Activated naive CD4-positive, alpha-beta T cell treated with anti-CD3 and anti-CD28 coated beads for 36 hours (primary cell): ENCODE measurements at regions not wholly inside any gene's neighbourhood (a gene's known extent, or its start where the extent isn't known, plus 50 kb on each side); places are given as distances from the start of the nearest gene placed in this dataset.

ENCODE experiments used
- CTCF ChIA-PET: fragments of 350-600 bp; sonication (Branson Sonifier 250); formaldehyde crosslinking; loops from one replicate; lab custom pipeline; 2021; ENCODE audit warnings: antibody characterized with exemption; lab: Charles Lee
- DNase-seq: peaks from one replicate; pipeline ENCODE4 v3.0.0-alpha.2; 2020
- H3K27ac Mint-ChIP-seq: one replicate; pipeline ENCODE4 v1.8.0; 2021; ENCODE audit warnings: mild to moderate bottlenecking, mixed read lengths
- H3K27me3 Mint-ChIP-seq: one replicate; pipeline ENCODE4 v1.8.0; 2021; ENCODE audit warnings: low read depth, mixed read lengths
- H3K36me3 Mint-ChIP-seq: one replicate; pipeline ENCODE4 v1.8.0; 2021; ENCODE audit warnings: low read depth, mixed read lengths
- H3K4me1 Mint-ChIP-seq: one replicate; pipeline ENCODE4 v1.8.0; 2021; ENCODE audit warnings: low read depth, mixed read lengths
- H3K4me3 Mint-ChIP-seq: one replicate; pipeline ENCODE4 v1.8.0; 2021; ENCODE audit warnings: mild to moderate bottlenecking, moderate library complexity, mixed read lengths
- H3K9me3 Mint-ChIP-seq: one replicate; pipeline ENCODE4 v1.8.0; 2021; ENCODE audit warnings: mixed read lengths
- intact Hi-C: fragments of 100-400 bp; cut with micrococcal nuclease; formaldehyde crosslinking; loops from one replicate; pipeline ENCODE4 v1.15.1; 2023

- Mint-ChIP-seq H3K27me3 (peaks cover 29% of the 10 kb centered on the region), H3K4me1 (no peaks in the 10 kb centered on the region)
- CTCF ChIA-PET: no interaction called here
Measured at GRCh38 chr2:204445149-204445548, 100.1 kb upstream of the PARD3B start.

GRCh38 chr2:204447722-204448121, 97.6 kb upstream of the PARD3B start:
- peaks cover 9% of the 10 kb centered on the region for H3K9me3 Mint-ChIP-seq
- no peaks in the 10 kb centered on the region for H3K4me1 Mint-ChIP-seq
- H3K4me3 Mint-ChIP-seq: no peak overlapping the region
- CTCF ChIA-PET: no interaction called here
- H3K36me3 Mint-ChIP-seq: no peaks in the 10 kb centered on the region
- intact Hi-C loops: no loop called here
- H3K27me3 Mint-ChIP-seq: peaks cover 20% of the 10 kb centered on the region
- no peak overlapping the region for H3K27ac Mint-ChIP-seq
- no peak for DNase-seq

More at GRCh38 chr2:204445149-204445548, 100.1 kb upstream of the PARD3B start:
- no peak overlapping the region for H3K27ac Mint-ChIP-seq
- no peak for DNase-seq
- peaks cover 9% of the 10 kb centered on the region for H3K9me3 Mint-ChIP-seq
- intact Hi-C loops: no loop called here
- no peak overlapping the region for H3K4me3 Mint-ChIP-seq
- H3K36me3 Mint-ChIP-seq: no peaks in the 10 kb centered on the region

DNA sequence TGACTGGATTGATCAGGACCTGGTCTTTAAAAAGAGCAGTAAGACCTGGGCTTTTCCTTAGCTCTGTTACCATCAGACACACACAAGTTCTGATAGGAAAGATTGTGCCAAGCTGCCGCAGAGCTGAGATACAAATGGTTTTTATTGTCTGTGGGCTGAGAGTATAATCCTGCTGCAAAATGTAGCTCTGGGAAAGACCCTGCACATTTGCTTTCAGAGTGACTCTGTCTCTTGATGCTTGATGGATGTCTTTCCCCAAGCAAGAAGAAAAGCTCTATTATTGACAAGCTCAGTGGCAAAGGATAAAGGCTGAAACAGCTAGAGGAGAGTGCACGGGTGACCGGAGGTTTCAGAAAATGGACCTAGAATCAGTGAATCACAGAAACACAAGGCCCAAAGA, 95.3 kb upstream of the PARD3B start:
- no peak for DNase-seq
- Mint-ChIP-seq H3K27ac (no peak overlapping the region), H3K36me3 (no peaks in the 10 kb centered on the region), H3K27me3 (peaks cover 13% of the 10 kb centered on the region), H3K4me1 (no peaks in the 10 kb centered on the region), H3K9me3 (peaks cover 7% of the 10 kb centered on the region), H3K4me3 (no peak overlapping the region)
- CTCF ChIA-PET: no interaction called here
- intact Hi-C loops: no loop called here

- Mint-ChIP-seq H3K27ac (no peak overlapping the region), H3K4me1 (no peaks in the 10 kb centered on the region), H3K9me3 (no peaks in the 10 kb centered on the region), H3K4me3 (no peak overlapping the region), H3K36me3 (no peaks in the 10 kb centered on the region), H3K27me3 (peaks cover 5% of the 10 kb centered on the region)
- no peak for DNase-seq
- CTCF ChIA-PET: no interaction called here
- intact Hi-C loops: no loop called here
Measured at GRCh38 chr2:204451766-204452165, 93.5 kb upstream of the PARD3B start.

GRCh38 chr2:204452464-204453023, 92.7 kb upstream of the PARD3B start:
- no peak for DNase-seq
- CTCF ChIA-PET: no interaction called here
- Mint-ChIP-seq H3K27ac (no peak overlapping the region), H3K4me1 (no peaks in the 10 kb centered on the region), H3K4me3 (no peak overlapping the region), H3K36me3 (no peaks in the 10 kb centered on the region), H3K9me3 (no peaks in the 10 kb centered on the region), H3K27me3 (peaks cover 5% of the 10 kb centered on the region)
- intact Hi-C loops: no loop called here

- intact Hi-C loops: no loop called here
- Mint-ChIP-seq H3K36me3 (no peaks in the 10 kb centered on the region), H3K9me3 (no peaks in the 10 kb centered on the region), H3K27me3 (peaks cover 6% of the 10 kb centered on the region), H3K4me1 (no peaks in the 10 kb centered on the region), H3K27ac (no peak overlapping the region), H3K4me3 (no peak overlapping the region)
- CTCF ChIA-PET: no interaction called here
- DNase-seq: no peak
Measured at GRCh38 chr2:204453730-204454167, 91.5 kb upstream of the PARD3B start.

- no peaks in the 10 kb centered on the region for H3K9me3 Mint-ChIP-seq
- H3K4me1 Mint-ChIP-seq: no peaks in the 10 kb centered on the region
- H3K4me3 Mint-ChIP-seq: no peak overlapping the region
- intact Hi-C loops: no loop called here
- H3K27me3 Mint-ChIP-seq: peaks cover 1% of the 10 kb centered on the region
- H3K27ac Mint-ChIP-seq: no peak overlapping the region
- CTCF ChIA-PET: no interaction called here
- no peaks in the 10 kb centered on the region for H3K36me3 Mint-ChIP-seq
- no peak for DNase-seq
Measured at GRCh38 chr2:204454672-204455380, 90.4 kb upstream of the PARD3B start.

GRCh38 chr2:204468746-204469429, 76.4 kb upstream of the PARD3B start:
- H3K27me3 Mint-ChIP-seq: peaks cover 22% of the 10 kb centered on the region
- intact Hi-C loops: no loop called here
- no peak overlapping the region for H3K27ac Mint-ChIP-seq
- CTCF ChIA-PET: no interaction called here
- no peak overlapping the region for H3K4me3 Mint-ChIP-seq
- H3K4me1 Mint-ChIP-seq: no peaks in the 10 kb centered on the region
- DNase-seq: no peak
- no peaks in the 10 kb centered on the region for H3K9me3 Mint-ChIP-seq
- H3K36me3 Mint-ChIP-seq: no peaks in the 10 kb centered on the region

GRCh38 chr2:204470178-204470620, 75.1 kb upstream of the PARD3B start:
- intact Hi-C loops: no loop called here
- CTCF ChIA-PET: no interaction called here
- Mint-ChIP-seq H3K27me3 (peaks cover 18% of the 10 kb centered on the region), H3K27ac (no peak overlapping the region), H3K4me1 (no peaks in the 10 kb centered on the region), H3K36me3 (no peaks in the 10 kb centered on the region), H3K4me3 (no peak overlapping the region), H3K9me3 (no peaks in the 10 kb centered on the region)
- no peak for DNase-seq

DNA sequence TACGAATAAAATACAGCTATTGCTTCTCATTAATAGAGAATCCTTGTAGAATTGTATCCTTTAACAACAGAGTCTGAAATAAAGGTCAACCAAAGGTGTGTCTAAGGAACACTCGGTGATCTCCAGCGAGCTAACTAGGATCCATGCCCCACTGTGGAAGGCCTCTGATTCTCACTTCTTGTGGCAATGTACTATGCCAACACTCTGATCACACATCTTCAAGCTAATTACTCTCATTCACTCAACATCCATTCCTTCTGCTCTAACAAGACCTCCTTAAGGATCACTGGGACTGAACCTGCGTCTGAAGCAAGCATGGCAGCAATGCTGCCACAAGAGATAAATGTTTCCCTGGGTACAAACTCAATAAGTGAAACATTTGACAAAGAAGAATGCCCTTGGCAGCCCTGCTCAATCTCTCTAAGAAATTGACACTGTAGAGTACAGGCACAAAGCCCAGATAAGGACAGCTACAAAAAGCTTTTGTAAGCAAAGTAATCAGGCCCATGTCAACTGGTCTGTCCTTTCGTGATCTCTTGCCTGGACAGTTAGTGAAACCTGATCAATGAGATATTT, 74.6 kb upstream of the PARD3B start:
- intact Hi-C loops: no loop called here
- Mint-ChIP-seq H3K27me3 (peaks cover 18% of the 10 kb centered on the region), H3K27ac (no peak overlapping the region), H3K36me3 (no peaks in the 10 kb centered on the region), H3K4me1 (no peaks in the 10 kb centered on the region), H3K9me3 (no peaks in the 10 kb centered on the region), H3K4me3 (no peak overlapping the region)
- no peak for DNase-seq
- CTCF ChIA-PET: no interaction called here

DNA sequence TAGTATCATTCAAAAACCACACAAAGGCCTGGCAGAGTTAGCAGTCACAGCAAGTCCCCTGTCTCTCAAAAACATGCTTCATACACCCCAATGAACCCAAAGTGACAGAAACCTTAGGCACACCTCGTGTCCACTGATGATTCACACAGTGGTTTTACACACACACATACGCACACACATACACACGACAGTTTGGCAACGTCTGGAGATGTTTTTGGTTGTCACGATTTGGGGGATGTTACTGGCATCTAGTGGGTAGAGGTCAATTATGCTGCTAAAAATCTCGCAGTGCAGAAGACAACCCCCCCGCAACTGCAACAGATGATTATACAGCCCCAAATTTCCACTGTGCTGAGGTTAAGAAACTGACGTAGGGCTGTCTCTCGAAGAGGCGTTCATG, 72.9 kb upstream of the PARD3B start:
- CTCF ChIA-PET: interaction anchor here (0.6 kb wide), 1 partner anchor 9 kb away, joined by 3 read pairs; no protein-coding TSS in a partner anchor
- intact Hi-C loops: no loop called here
- peaks cover 18% of the 10 kb centered on the region for H3K27me3 Mint-ChIP-seq
- no peaks in the 10 kb centered on the region for H3K36me3 Mint-ChIP-seq
- no peak for DNase-seq
- H3K27ac Mint-ChIP-seq: no peak overlapping the region
- H3K4me1 Mint-ChIP-seq: no peaks in the 10 kb centered on the region
- no peak overlapping the region for H3K4me3 Mint-ChIP-seq
- H3K9me3 Mint-ChIP-seq: no peaks in the 10 kb centered on the region

- Mint-ChIP-seq H3K27me3 (peaks cover 15% of the 10 kb centered on the region), H3K9me3 (no peaks in the 10 kb centered on the region), H3K27ac (no peak overlapping the region), H3K4me3 (no peak overlapping the region), H3K36me3 (no peaks in the 10 kb centered on the region), H3K4me1 (no peaks in the 10 kb centered on the region)
- CTCF ChIA-PET: no interaction called here
- DNase-seq: no peak
- intact Hi-C loops: no loop called here
Measured at GRCh38 chr2:204473224-204473623, 72.1 kb upstream of the PARD3B start.
